IMR-90 (cell line): ENCODE measurements at regions not wholly inside any gene's neighbourhood (a gene's known extent, or its start where the extent isn't known, plus 50 kb on each side); places are given as distances from the start of the nearest gene placed in this dataset.

Experiments used
- ATAC-seq: fragments of 200-7000 bp; cut with Tn5 transposase; 2 replicates; pipeline ENCODE4 v1.9.1; 2020; ENCODE audit warnings: low read depth, mild to moderate bottlenecking, moderate library complexity
- BruUV-seq: library from RNA; stranded (reverse); fragments of 400-500 nt; replicated peaks from 2 replicates; lab custom pipeline; 2021; lab: Mats Ljungman, UMichigan
- CTCF ChIA-PET: fragments of 300-600 bp; formaldehyde crosslinking; extraction: SDS; loops from one replicate; lab custom pipeline; 2021; ENCODE audit warnings: antibody characterized with exemption; lab: Yijun Ruan, JAX
- POLR2A ChIA-PET: fragments of 300-600 bp; sonication (Branson Sonifier 250); formaldehyde crosslinking; loops from one replicate; lab custom pipeline; 2022; ENCODE audit warnings: antibody characterized with exemption; ENCODE audit not compliant: unreplicated experiment; lab: Charles Lee
- DNase-seq: peaks from one replicate; pipeline ENCODE4 v3.0.0; 2013
- H2AFZ ChIP-seq: replicated peaks from 2 replicates; pipeline ENCODE3; 2013; ENCODE audit warnings: low read length, mild to moderate bottlenecking; ENCODE audit not compliant: poor library complexity
- H2AK5ac ChIP-seq: 2 replicates; pipeline ENCODE4 v1.6.1; 2013; ENCODE audit warnings: low read depth, low read length, inconsistent platforms
- H2AK9ac ChIP-seq: replicated peaks from 2 replicates; pipeline ENCODE3; 2013; ENCODE audit warnings: mild to moderate bottlenecking, low read depth, low read length, moderate library complexity; ENCODE audit not compliant: poor library complexity
- H2BK120ac ChIP-seq: 2 replicates; pipeline ENCODE4 v1.6.1; 2013; ENCODE audit warnings: low read depth, low read length, inconsistent platforms
- H2BK15ac ChIP-seq: 3 replicates; pipeline ENCODE4 v1.6.1; 2013; ENCODE audit warnings: low read depth, low read length, inconsistent platforms
- H2BK20ac ChIP-seq: 2 replicates; pipeline ENCODE4 v1.6.1; 2013; ENCODE audit warnings: low read depth, mild to moderate bottlenecking, inconsistent platforms, low read length, moderate library complexity
- H2BK5ac ChIP-seq: 2 replicates; pipeline ENCODE4 v1.6.1; 2013; ENCODE audit warnings: mild to moderate bottlenecking, low read depth, low read length, inconsistent platforms; ENCODE audit not compliant: poor library complexity, severe bottlenecking
- H3K14ac ChIP-seq: replicated peaks from 2 replicates; pipeline ENCODE4 v1.6.1; 2013; ENCODE audit warnings: low read depth, low read length, inconsistent platforms
- H3K18ac ChIP-seq: 2 replicates; pipeline ENCODE4 v1.6.1; 2013; ENCODE audit warnings: low read depth, low read length, control low read depth
- H3K23ac ChIP-seq: 2 replicates; pipeline ENCODE4 v1.6.1; 2013; ENCODE audit warnings: low read depth, low read length, inconsistent platforms
- H3K27ac ChIP-seq: 2 replicates; pipeline ENCODE4 v1.5.1; 2013; ENCODE audit warnings: mild to moderate bottlenecking, control low read depth, low read length; ENCODE audit not compliant: insufficient read depth
- H3K27me3 ChIP-seq: 2 replicates; pipeline ENCODE4 v1.6.1; 2013; ENCODE audit warnings: low read length; ENCODE audit not compliant: control insufficient read depth, insufficient read depth
- H3K36me3 ChIP-seq: 2 replicates; pipeline ENCODE4 v1.6.1; 2013; ENCODE audit warnings: low read length, mixed read lengths; ENCODE audit not compliant: control insufficient read depth, insufficient read depth
- H3K4ac ChIP-seq: 2 replicates; pipeline ENCODE4 v1.6.1; 2013; ENCODE audit warnings: low read depth, low read length, inconsistent platforms
- H3K4me1 ChIP-seq: 2 replicates; pipeline ENCODE4 v1.6.1; 2013; ENCODE audit warnings: low read length, mixed read lengths; ENCODE audit not compliant: control insufficient read depth, insufficient read depth
- H3K4me2 ChIP-seq: 2 replicates; pipeline ENCODE4 v1.6.1; 2013; ENCODE audit warnings: low read depth, mild to moderate bottlenecking, control low read depth, low read length, moderate library complexity
- H3K4me3 ChIP-seq: 2 replicates; pipeline ENCODE4 v1.5.1; 2013; ENCODE audit warnings: low read depth, mild to moderate bottlenecking, control low read depth, low read length, moderate library complexity; ENCODE audit not compliant: insufficient read depth
- H3K56ac ChIP-seq: 2 replicates; pipeline ENCODE4 v1.6.1; 2013; ENCODE audit warnings: low read length, inconsistent platforms; ENCODE audit not compliant: insufficient read depth; ENCODE audit errors: extremely low read depth
- H3K79me1 ChIP-seq, 2 experiments: 2 replicates each; pipeline ENCODE4 v1.6.1; 2013; ENCODE audit warnings: low read length in 2 of 2, inconsistent platforms in 1 of 2, low read depth in 1 of 2
- H3K9ac ChIP-seq: 2 replicates; pipeline ENCODE4 v1.6.1; 2013; ENCODE audit warnings: low read depth, low read length, control low read depth
- H3K9me1 ChIP-seq: 2 replicates; pipeline ENCODE4 v1.6.1; 2013; ENCODE audit warnings: low read length, inconsistent platforms; ENCODE audit not compliant: insufficient read depth
- H3K9me3 ChIP-seq: 2 replicates; pipeline ENCODE4 v1.6.1; 2013; ENCODE audit warnings: low read length; ENCODE audit not compliant: control insufficient read depth, insufficient read depth
- H4K20me1 ChIP-seq: 2 replicates; pipeline ENCODE4 v1.6.1; 2013; ENCODE audit warnings: low read length, inconsistent platforms; ENCODE audit not compliant: insufficient read depth
- H4K5ac ChIP-seq: 2 replicates; pipeline ENCODE4 v1.6.1; 2013; ENCODE audit warnings: mild to moderate bottlenecking, low read depth, low read length, control low read depth
- H4K8ac ChIP-seq, 2 experiments: 2 replicates each; pipeline ENCODE4 v1.6.1; 2013; ENCODE audit warnings: low read depth in 2 of 2, low read length in 2 of 2, control low read depth in 1 of 2, inconsistent platforms in 1 of 2
- H4K91ac ChIP-seq: 2 replicates; pipeline ENCODE4 v1.6.1; 2013; ENCODE audit warnings: low read depth, low read length, inconsistent platforms; ENCODE audit not compliant: insufficient read depth
- CEBPB ChIP-seq: IDR thresholded peaks from 2 replicates; pipeline ENCODE4 v1.6.1; 2012; ENCODE audit warnings: low read depth, low read length, improper control_type of control experiment
- CHD1 ChIP-seq: IDR thresholded peaks from 2 replicates; pipeline ENCODE4 v1.6.1; 2012; ENCODE audit warnings: low read depth, low read length, improper control_type of control experiment
- MAFK ChIP-seq: IDR thresholded peaks from 2 replicates; pipeline ENCODE4 v1.6.1; 2012; ENCODE audit warnings: low read depth, low read length, improper control_type of control experiment
- MAZ ChIP-seq: IDR thresholded peaks from 2 replicates; pipeline ENCODE4 v1.6.1; 2012; ENCODE audit warnings: low read depth, mild to moderate bottlenecking, low read length, improper control_type of control experiment, moderate library complexity, borderline replicate concordance
- MXI1 ChIP-seq: IDR thresholded peaks from 2 replicates; pipeline ENCODE4 v1.6.1; 2012; ENCODE audit warnings: low read depth, mild to moderate bottlenecking, low read length, moderate library complexity, borderline replicate concordance
- NFE2L2 ChIP-seq: fragments of 150-350 bp; IDR thresholded peaks from 2 replicates; pipeline ENCODE4 v1.6.1; 2016; ENCODE audit warnings: low read depth, mild to moderate bottlenecking, low read length
- POLR2A ChIP-seq: IDR thresholded peaks from 2 replicates; pipeline ENCODE4 v1.6.1; 2012; ENCODE audit warnings: mild to moderate bottlenecking, low read depth, low read length
- RAD21 ChIP-seq: IDR thresholded peaks from 2 replicates; pipeline ENCODE4 v1.6.1; 2012; ENCODE audit warnings: low read length, improper control_type of control experiment
- SMC3 ChIP-seq: fragments of 150-350 bp; IDR thresholded peaks from 2 replicates; pipeline ENCODE4 v1.6.1; 2016; ENCODE audit warnings: low read depth, mild to moderate bottlenecking, antibody characterized with exemption, low read length, moderate library complexity
- WGBS, 2 experiments: methylation state at CpG; one replicate each; pipeline versions ENCODE4 v1.1.5 to v1.1.7; 2013; ENCODE audit warnings: missing lambda C conversion rate in 2 of 2; ENCODE audit not compliant: insufficient read length in 1 of 2; ENCODE audit errors: extremely low coverage in 2 of 2; 5-methylcytosine and 5-hydroxymethylcytosine counted together
- dilution Hi-C: fragments of 300-500 bp; cut with HindIII; formaldehyde crosslinking; loops from one replicate; pipeline ENCODE4 v1.14.3; 2018; ENCODE audit warnings: low sequenced_read_pairs; ENCODE audit not compliant: unreplicated experiment
- in situ Hi-C: fragments of 300-500 bp; cut with MboI; formaldehyde crosslinking; loops from 3 replicates; pipeline ENCODE4 v1.14.3; 2019; ENCODE audit warnings: low sequenced_read_pairs, inconsistent platforms, mixed read lengths
- intact Hi-C: fragments of 100-400 bp; cut with micrococcal nuclease; formaldehyde crosslinking; loops from 2 replicates; pipeline ENCODE4 v1.10.0; 2022

DNA sequence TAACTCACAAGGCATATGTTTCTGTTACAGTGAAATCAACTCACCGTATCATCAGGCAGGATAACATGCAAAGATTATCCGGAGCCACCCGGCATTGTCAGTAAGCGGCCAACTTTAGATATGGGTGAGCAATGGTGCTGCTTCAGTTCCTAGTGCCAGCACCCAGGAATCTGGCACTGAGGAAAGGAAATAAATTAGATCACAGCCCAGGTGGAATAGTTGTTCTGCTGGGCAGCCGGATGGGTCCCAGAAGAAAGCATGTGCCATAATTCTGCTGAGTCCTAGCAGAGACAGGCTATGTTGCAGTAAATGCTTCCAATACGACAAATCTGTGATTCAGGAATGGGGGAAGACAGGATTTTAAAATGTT is 183.6 kb upstream of the SPTLC3 start:
- TF ChIP-seq CHD1: no peak
- no peak for TF ChIP-seq CEBPB
- no peak for TF ChIP-seq POLR2A
- TF ChIP-seq RAD21: no peak
- no peak for TF ChIP-seq NFE2L2
- no peak for TF ChIP-seq MXI1
- TF ChIP-seq MAZ: no peak
- TF ChIP-seq MAFK: no peak
- TF ChIP-seq SMC3: no peak
- Histone ChIP-seq H2AK5ac (no peak overlapping the region), H4K91ac (no peak overlapping the region), H3K9ac (no peak overlapping the region), H4K20me1 (no peaks in the 10 kb centered on the region), H4K8ac (no peak overlapping the region), H3K4me2 (no peak overlapping the region), H3K56ac (no peak overlapping the region), H2BK120ac (no peak overlapping the region), H3K4me1 (no peaks in the 10 kb centered on the region), H3K79me1 (no peaks in the 10 kb centered on the region), H3K23ac (no peak overlapping the region), H3K4me3 (no peak overlapping the region), H4K5ac (no peak overlapping the region), H3K36me3 (no peaks in the 10 kb centered on the region), H2BK5ac (no peak overlapping the region), H3K4ac (no peak overlapping the region), H2BK15ac (no peak overlapping the region), H3K27me3 (no peaks in the 10 kb centered on the region), H3K14ac (no peak overlapping the region), H2BK20ac (no peak overlapping the region), H3K27ac (no peak overlapping the region), H3K9me1 (no peaks in the 10 kb centered on the region), H3K18ac (no peak overlapping the region), H2AK9ac (no peak overlapping the region), H3K9me3 (peaks cover 10% of the 10 kb centered on the region), H2AFZ (no peak overlapping the region)
- WGBS, 2 experiments: 53% methylated on average over 4 of the region's 6 CpGs; no CpG with 5 or more reads in 1 of the 2 experiments
- CTCF ChIA-PET: no interaction called here
- DNase-seq (no peak), ATAC-seq (no peak)
- in situ Hi-C loops: no loop called here
- intact Hi-C loops: no loop called here
- dilution Hi-C loops: no loop called here
- no TSS peak for BruUV-seq
- POLR2A ChIA-PET: no interaction called here
